H1 (cell line): ENCODE measurements at regions not wholly inside any gene's neighbourhood (a gene's known extent, or its start where the extent isn't known, plus 50 kb on each side); places are given as distances from the start of the nearest gene placed in this dataset.

Source experiments
- BCL11A ChIP-seq, 2 experiments: IDR thresholded peaks; one replicate each; pipeline ENCODE4 v1.6.1; 2011; ENCODE audit warnings: low read depth in 2 of 2, low read length in 2 of 2, mild to moderate bottlenecking in 2 of 2
- HDAC2 ChIP-seq, 2 experiments: fragments of 300-600 bp in 1 of 2; sonication (generic) in 1 of 2; IDR thresholded peaks; 2 replicates each; pipeline ENCODE4 v1.6.1; 2011 to 2012; ENCODE audit warnings: low read depth in 2 of 2, low read length in 2 of 2, mild to moderate bottlenecking in 2 of 2, moderate library complexity in 2 of 2, borderline replicate concordance in 1 of 2, inconsistent platforms in 1 of 2
- POLR2A ChIP-seq, 2 experiments: IDR thresholded peaks; 1 replicate in 1 of 2; 2 replicates in 1 of 2; pipeline ENCODE4 v1.6.1; 2011; ENCODE audit warnings: low read depth in 2 of 2, low read length in 2 of 2, mild to moderate bottlenecking in 2 of 2; ENCODE audit errors: control extremely low read depth in 1 of 2
- POLR2AphosphoS5 ChIP-seq: IDR thresholded peaks from 2 replicates; pipeline ENCODE4 v1.6.1; 2011; ENCODE audit warnings: low read depth, low read length
- YY1 ChIP-seq: IDR thresholded peaks from 2 replicates; pipeline ENCODE4 v1.6.1; 2011; ENCODE audit warnings: low read depth, mild to moderate bottlenecking, low read length
- TF ChIP-seq, protein P1 (sequence below): fragments of 300-600 bp; sonication (generic); IDR thresholded peaks from 2 replicates; pipeline ENCODE4 v1.7.1; 2012; ENCODE audit warnings: low read length, moderate library complexity, mild to moderate bottlenecking, inconsistent platforms; ENCODE audit not compliant: insufficient replicate concordance

DNA sequence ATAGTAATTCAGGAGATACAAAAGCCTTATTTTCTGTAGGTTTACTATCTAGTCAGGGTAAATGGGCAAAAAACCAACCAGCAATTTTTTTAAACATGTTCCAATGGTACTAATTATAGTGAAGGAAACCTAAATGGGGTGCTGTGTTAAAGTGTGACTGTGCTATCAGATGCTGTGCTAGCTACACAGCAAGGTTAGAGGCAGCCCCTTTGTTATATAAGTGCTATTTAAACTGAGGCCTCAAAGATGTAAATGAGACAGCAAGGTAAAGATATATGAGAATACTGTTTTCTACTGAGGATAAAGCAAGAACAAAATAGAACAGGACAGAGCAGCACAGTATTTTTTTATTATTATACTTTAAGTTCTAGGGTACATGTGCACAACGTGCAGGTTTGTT lies 305.4 kb upstream of the RGS18 start (continued):
- TF ChIP-seq, protein P1, sequence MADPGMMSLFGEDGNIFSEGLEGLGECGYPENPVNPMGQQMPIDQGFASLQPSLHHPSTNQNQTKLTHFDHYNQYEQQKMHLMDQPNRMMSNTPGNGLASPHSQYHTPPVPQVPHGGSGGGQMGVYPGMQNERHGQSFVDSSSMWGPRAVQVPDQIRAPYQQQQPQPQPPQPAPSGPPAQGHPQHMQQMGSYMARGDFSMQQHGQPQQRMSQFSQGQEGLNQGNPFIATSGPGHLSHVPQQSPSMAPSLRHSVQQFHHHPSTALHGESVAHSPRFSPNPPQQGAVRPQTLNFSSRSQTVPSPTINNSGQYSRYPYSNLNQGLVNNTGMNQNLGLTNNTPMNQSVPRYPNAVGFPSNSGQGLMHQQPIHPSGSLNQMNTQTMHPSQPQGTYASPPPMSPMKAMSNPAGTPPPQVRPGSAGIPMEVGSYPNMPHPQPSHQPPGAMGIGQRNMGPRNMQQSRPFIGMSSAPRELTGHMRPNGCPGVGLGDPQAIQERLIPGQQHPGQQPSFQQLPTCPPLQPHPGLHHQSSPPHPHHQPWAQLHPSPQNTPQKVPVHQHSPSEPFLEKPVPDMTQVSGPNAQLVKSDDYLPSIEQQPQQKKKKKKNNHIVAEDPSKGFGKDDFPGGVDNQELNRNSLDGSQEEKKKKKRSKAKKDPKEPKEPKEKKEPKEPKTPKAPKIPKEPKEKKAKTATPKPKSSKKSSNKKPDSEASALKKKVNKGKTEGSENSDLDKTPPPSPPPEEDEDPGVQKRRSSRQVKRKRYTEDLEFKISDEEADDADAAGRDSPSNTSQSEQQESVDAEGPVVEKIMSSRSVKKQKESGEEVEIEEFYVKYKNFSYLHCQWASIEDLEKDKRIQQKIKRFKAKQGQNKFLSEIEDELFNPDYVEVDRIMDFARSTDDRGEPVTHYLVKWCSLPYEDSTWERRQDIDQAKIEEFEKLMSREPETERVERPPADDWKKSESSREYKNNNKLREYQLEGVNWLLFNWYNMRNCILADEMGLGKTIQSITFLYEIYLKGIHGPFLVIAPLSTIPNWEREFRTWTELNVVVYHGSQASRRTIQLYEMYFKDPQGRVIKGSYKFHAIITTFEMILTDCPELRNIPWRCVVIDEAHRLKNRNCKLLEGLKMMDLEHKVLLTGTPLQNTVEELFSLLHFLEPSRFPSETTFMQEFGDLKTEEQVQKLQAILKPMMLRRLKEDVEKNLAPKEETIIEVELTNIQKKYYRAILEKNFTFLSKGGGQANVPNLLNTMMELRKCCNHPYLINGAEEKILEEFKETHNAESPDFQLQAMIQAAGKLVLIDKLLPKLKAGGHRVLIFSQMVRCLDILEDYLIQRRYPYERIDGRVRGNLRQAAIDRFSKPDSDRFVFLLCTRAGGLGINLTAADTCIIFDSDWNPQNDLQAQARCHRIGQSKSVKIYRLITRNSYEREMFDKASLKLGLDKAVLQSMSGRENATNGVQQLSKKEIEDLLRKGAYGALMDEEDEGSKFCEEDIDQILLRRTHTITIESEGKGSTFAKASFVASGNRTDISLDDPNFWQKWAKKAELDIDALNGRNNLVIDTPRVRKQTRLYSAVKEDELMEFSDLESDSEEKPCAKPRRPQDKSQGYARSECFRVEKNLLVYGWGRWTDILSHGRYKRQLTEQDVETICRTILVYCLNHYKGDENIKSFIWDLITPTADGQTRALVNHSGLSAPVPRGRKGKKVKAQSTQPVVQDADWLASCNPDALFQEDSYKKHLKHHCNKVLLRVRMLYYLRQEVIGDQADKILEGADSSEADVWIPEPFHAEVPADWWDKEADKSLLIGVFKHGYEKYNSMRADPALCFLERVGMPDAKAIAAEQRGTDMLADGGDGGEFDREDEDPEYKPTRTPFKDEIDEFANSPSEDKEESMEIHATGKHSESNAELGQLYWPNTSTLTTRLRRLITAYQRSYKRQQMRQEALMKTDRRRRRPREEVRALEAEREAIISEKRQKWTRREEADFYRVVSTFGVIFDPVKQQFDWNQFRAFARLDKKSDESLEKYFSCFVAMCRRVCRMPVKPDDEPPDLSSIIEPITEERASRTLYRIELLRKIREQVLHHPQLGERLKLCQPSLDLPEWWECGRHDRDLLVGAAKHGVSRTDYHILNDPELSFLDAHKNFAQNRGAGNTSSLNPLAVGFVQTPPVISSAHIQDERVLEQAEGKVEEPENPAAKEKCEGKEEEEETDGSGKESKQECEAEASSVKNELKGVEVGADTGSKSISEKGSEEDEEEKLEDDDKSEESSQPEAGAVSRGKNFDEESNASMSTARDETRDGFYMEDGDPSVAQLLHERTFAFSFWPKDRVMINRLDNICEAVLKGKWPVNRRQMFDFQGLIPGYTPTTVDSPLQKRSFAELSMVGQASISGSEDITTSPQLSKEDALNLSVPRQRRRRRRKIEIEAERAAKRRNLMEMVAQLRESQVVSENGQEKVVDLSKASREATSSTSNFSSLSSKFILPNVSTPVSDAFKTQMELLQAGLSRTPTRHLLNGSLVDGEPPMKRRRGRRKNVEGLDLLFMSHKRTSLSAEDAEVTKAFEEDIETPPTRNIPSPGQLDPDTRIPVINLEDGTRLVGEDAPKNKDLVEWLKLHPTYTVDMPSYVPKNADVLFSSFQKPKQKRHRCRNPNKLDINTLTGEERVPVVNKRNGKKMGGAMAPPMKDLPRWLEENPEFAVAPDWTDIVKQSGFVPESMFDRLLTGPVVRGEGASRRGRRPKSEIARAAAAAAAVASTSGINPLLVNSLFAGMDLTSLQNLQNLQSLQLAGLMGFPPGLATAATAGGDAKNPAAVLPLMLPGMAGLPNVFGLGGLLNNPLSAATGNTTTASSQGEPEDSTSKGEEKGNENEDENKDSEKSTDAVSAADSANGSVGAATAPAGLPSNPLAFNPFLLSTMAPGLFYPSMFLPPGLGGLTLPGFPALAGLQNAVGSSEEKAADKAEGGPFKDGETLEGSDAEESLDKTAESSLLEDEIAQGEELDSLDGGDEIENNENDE, result no peak
- TF ChIP-seq YY1, result no peak
- no peak for TF ChIP-seq HDAC2 (IDR thresholded peaks at IDR 0.05; ENCODE audit: borderline replicate concordance in 1 of 2, low read depth in 2 of 2, low read length in 2 of 2)
- no peak for TF ChIP-seq BCL11A (IDR thresholded peaks at IDR 0.05; ENCODE audit: low read depth in 2 of 2, low read length in 2 of 2)
- no peak for TF ChIP-seq POLR2AphosphoS5
- no peak for TF ChIP-seq POLR2A (IDR thresholded peaks at IDR 0.05; ENCODE audit: control extremely low read depth in 1 of 2, low read depth in 2 of 2, low read length in 2 of 2)
